Right atrium auricular region (tissue), 2 donors: ENCODE measurements at regions not wholly inside any gene's neighbourhood (a gene's known extent, or its start where the extent isn't known, plus 50 kb on each side); places are given as distances from the start of the nearest gene placed in this dataset.

ENCODE experiments used
- DNase-seq: peaks from one replicate; pipeline ENCODE4 v3.0.0-alpha.2; 2019; ENCODE audit warnings: low spot score
- H3K27ac ChIP-seq, 2 donors: fragments of 200-600 bp; sonication (generic); 1 replicate in 1 of 2; 2 replicates in 1 of 2; pipeline ENCODE4 v1.5.1; 2016 to 2019
- H3K27me3 ChIP-seq, 2 donors: fragments of 200-600 bp; sonication (generic); one replicate each; pipeline versions ENCODE4 v1.5.1 to v1.6.0; 2017 to 2019
- H3K36me3 ChIP-seq: fragments of 200-600 bp; sonication (generic); one replicate; pipeline ENCODE4 v1.5.1; 2016
- H3K4me1 ChIP-seq, 2 donors: fragments of 200-600 bp; sonication (generic); one replicate each; pipeline versions ENCODE4 v1.5.1 to v1.6.0; 2017 to 2019
- H3K4me3 ChIP-seq, 2 donors: fragments of 200-600 bp; sonication (generic); 1 replicate in 1 of 2; 2 replicates in 1 of 2; pipeline ENCODE4 v1.5.1; 2017 to 2019; ENCODE audit warnings: mild to moderate bottlenecking in 1 of 2, moderate library complexity in 1 of 2
- H3K9me3 ChIP-seq, 2 donors: fragments of 200-600 bp; sonication (generic); one replicate each; pipeline ENCODE4 v1.5.1; 2019
- TF ChIP-seq, protein P1 (sequence below), 2 donors: fragments of 200-600 bp; sonication (generic); IDR thresholded peaks; one replicate each; pipeline ENCODE4 v1.5.1; 2019; ENCODE audit warnings: antibody characterized with exemption in 2 of 2

DNA sequence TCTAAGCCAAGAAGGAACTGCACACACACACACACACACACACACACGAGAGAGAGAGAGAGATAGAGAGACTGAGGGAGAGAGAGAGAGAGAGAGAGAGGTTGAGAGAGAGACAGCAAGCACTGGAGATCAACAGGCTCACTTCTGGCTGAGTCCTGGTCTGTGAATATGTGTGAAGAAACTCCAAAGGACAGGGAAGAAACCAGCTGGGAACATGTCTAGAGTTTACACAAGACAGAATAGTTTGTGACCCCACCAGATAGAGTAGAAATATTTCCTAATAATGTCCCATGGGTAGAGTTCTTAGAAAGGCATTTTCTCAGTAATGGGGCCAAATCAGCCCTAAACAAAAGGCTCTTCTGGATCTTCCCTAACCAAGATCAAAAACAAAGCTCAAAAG, 155.5 kb upstream of the IGFBP3 start:
- no peaks in the 10 kb centered on the region for H3K27me3 ChIP-seq
- no peaks in the 10 kb centered on the region for H3K36me3 ChIP-seq
- no peak for DNase-seq
- H3K4me1 ChIP-seq, result peaks cover 0 to under 1% of the 10 kb centered on the region in 2 donors
- TF ChIP-seq, protein P1, sequence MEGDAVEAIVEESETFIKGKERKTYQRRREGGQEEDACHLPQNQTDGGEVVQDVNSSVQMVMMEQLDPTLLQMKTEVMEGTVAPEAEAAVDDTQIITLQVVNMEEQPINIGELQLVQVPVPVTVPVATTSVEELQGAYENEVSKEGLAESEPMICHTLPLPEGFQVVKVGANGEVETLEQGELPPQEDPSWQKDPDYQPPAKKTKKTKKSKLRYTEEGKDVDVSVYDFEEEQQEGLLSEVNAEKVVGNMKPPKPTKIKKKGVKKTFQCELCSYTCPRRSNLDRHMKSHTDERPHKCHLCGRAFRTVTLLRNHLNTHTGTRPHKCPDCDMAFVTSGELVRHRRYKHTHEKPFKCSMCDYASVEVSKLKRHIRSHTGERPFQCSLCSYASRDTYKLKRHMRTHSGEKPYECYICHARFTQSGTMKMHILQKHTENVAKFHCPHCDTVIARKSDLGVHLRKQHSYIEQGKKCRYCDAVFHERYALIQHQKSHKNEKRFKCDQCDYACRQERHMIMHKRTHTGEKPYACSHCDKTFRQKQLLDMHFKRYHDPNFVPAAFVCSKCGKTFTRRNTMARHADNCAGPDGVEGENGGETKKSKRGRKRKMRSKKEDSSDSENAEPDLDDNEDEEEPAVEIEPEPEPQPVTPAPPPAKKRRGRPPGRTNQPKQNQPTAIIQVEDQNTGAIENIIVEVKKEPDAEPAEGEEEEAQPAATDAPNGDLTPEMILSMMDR (IDR thresholded peaks at IDR 0.05), result no peak
- H3K9me3 ChIP-seq, result peaks cover 0 to 3% of the 10 kb centered on the region in 2 donors
- H3K27ac ChIP-seq, result no peak overlapping the region
- H3K4me3 ChIP-seq, result no peak overlapping the region

DNA sequence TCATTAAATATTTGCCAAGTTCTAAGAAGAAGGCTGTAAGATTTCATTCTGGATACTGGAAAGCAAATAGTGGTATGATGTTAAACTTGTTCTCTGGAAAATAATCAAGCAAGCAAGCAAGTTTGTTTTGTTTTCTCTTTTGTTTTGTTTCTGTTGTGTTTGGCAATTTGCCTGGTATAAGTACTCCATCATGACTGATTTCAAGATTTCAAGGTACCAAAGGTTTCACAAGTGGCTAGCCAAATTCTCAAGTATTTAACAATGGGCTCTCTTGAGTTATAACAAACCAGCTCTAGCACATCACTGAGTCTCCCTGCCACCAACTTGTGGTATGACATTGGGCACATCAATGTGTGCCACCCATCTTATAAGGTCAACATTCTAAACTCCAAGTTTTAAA, 151.7 kb upstream of the IGFBP3 start:
- H3K27ac ChIP-seq, result no peak overlapping the region
- TF ChIP-seq, protein P1 (IDR thresholded peaks at IDR 0.05), result no peak
- DNase-seq, result no peak
- no peaks in the 10 kb centered on the region for H3K9me3 ChIP-seq
- no peaks in the 10 kb centered on the region for H3K36me3 ChIP-seq
- H3K4me1 ChIP-seq, result no peaks in the 10 kb centered on the region
- no peak overlapping the region for H3K4me3 ChIP-seq
- no peaks in the 10 kb centered on the region for H3K27me3 ChIP-seq

DNA sequence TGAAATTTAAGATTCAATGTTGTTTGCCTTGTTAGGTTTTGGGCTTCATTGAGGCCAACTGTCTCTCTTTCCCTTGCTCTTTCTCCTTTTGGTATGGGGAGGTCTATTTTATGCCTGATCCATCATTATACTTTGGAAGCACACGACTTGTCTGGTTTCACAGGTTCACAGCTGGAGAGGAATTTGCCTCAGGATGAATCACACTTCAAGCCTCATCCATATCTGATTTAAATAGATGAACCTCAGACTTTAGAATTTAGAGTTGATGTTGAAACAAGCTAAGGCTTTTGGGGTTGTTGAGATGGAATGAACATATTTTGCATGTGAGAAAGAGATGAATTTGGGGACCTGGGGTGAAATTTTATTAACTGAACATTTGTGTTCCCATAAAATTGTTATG, 150.5 kb upstream of the IGFBP3 start:
- no peaks in the 10 kb centered on the region for H3K36me3 ChIP-seq
- no peak overlapping the region for H3K4me3 ChIP-seq
- H3K9me3 ChIP-seq, result no peaks in the 10 kb centered on the region
- TF ChIP-seq, protein P1 (IDR thresholded peaks at IDR 0.05), result no peak
- H3K4me1 ChIP-seq, result no peaks in the 10 kb centered on the region
- H3K27ac ChIP-seq, result no peak overlapping the region
- no peak for DNase-seq
- H3K27me3 ChIP-seq, result no peaks in the 10 kb centered on the region

GRCh38 chr7:46071076-46071475, 150.0 kb upstream of the IGFBP3 start:
- TF ChIP-seq, protein P1 (IDR thresholded peaks at IDR 0.05), result no peak
- Histone ChIP-seq H3K4me3 (no peak overlapping the region), H3K27me3 (no peaks in the 10 kb centered on the region), H3K4me1 (no peaks in the 10 kb centered on the region), H3K9me3 (no peaks in the 10 kb centered on the region), H3K36me3 (no peaks in the 10 kb centered on the region), H3K27ac (no peak overlapping the region)
- no peak for DNase-seq

- Histone ChIP-seq H3K9me3 (no peaks in the 10 kb centered on the region), H3K36me3 (no peaks in the 10 kb centered on the region), H3K4me3 (no peak overlapping the region), H3K27ac (no peak overlapping the region), H3K4me1 (no peaks in the 10 kb centered on the region), H3K27me3 (no peaks in the 10 kb centered on the region)
- no peak for DNase-seq
- TF ChIP-seq, protein P1 (IDR thresholded peaks at IDR 0.05), result no peak
Observed at GRCh38 chr7:46068159-46068558, 147.1 kb upstream of the IGFBP3 start.

- no peaks in the 10 kb centered on the region for H3K9me3 ChIP-seq
- H3K4me1 ChIP-seq, result peaks cover 0 to 3% of the 10 kb centered on the region in 2 donors
- DNase-seq, result no peak
- TF ChIP-seq, protein P1 (IDR thresholded peaks at IDR 0.05), result no peak
- H3K36me3 ChIP-seq, result no peaks in the 10 kb centered on the region
- H3K27ac ChIP-seq, result no peak overlapping the region
- no peak overlapping the region for H3K4me3 ChIP-seq
- H3K27me3 ChIP-seq, result no peaks in the 10 kb centered on the region
Observed at GRCh38 chr7:46059308-46060020, 138.4 kb upstream of the IGFBP3 start.
